HepG2 (cell line): ENCODE measurements at regions not wholly inside any gene's neighbourhood (a gene's known extent, or its start where the extent isn't known, plus 50 kb on each side); places are given as distances from the start of the nearest gene placed in this dataset.

ENCODE experiments used
- BRD4 ChIP-seq: sonication (generic); formaldehyde crosslinking; IDR thresholded peaks from 2 replicates; pipeline ENCODE4 v1.4.0; 2020; ENCODE audit warnings: missing genetic modification reagents
- ESRRA ChIP-seq: sonication (generic); formaldehyde crosslinking; IDR thresholded peaks from 2 replicates; pipeline ENCODE4 v1.5.1; 2020; ENCODE audit warnings: mild to moderate bottlenecking, low read depth, missing genetic modification reagents
- FOXP1 ChIP-seq, 2 experiments: fragments of 450-650 bp in 1 of 2; IDR thresholded peaks; 2 replicates each; pipeline ENCODE4 v1.6.1; 2017 to 2018; ENCODE audit warnings: antibody characterized with exemption in 1 of 2
- HNRNPH1 ChIP-seq: fragments of 200-400 bp; formaldehyde crosslinking; optimal IDR thresholded peaks from 2 replicates; pipeline ENCODE3; 2017; ENCODE audit warnings: mild to moderate bottlenecking, low read depth, low read length
- KDM3A ChIP-seq: IDR thresholded peaks from 2 replicates; pipeline ENCODE4 v1.6.1; 2018; ENCODE audit warnings: low read depth, missing compliant biosample characterization
- RXRA ChIP-seq: sonication (generic); formaldehyde crosslinking; IDR thresholded peaks from 2 replicates; pipeline ENCODE4 v1.5.1; 2020; ENCODE audit warnings: missing genetic modification reagents
- TF ChIP-seq, protein P1 (sequence below): sonication (generic); formaldehyde crosslinking; IDR thresholded peaks from 2 replicates; pipeline ENCODE4 v1.5.0; 2020; ENCODE audit warnings: mild to moderate bottlenecking, missing genetic modification reagents, borderline replicate concordance

DNA sequence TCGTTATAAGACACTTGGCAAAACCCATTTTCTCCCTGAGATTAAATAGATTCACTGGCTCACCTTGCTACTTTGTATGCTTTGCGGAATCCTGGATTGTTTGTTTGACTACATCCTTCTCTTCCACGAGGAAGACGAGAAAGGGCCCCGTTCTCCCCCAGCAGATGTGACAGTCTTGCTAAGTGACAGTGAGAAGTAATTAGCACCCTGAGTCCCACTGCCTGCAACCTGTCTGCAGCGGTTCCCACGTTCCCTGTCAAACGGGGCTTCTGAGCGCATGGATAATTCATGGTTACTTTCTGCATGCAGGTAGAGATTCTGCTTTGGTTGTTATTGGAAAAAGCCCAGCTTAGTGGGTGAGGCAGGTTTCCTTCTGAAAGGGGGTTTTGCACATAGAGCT, 163.7 kb downstream of the CDH26 start:
- TF ChIP-seq ESRRA (CRISPR knock-in tag), result no peak
- no peak for TF ChIP-seq FOXP1 (IDR thresholded peaks at IDR 0.05)
- no peak for TF ChIP-seq FOXP1 (CRISPR knock-in tag; IDR thresholded peaks at IDR 0.05)
- TF ChIP-seq, protein P1, sequence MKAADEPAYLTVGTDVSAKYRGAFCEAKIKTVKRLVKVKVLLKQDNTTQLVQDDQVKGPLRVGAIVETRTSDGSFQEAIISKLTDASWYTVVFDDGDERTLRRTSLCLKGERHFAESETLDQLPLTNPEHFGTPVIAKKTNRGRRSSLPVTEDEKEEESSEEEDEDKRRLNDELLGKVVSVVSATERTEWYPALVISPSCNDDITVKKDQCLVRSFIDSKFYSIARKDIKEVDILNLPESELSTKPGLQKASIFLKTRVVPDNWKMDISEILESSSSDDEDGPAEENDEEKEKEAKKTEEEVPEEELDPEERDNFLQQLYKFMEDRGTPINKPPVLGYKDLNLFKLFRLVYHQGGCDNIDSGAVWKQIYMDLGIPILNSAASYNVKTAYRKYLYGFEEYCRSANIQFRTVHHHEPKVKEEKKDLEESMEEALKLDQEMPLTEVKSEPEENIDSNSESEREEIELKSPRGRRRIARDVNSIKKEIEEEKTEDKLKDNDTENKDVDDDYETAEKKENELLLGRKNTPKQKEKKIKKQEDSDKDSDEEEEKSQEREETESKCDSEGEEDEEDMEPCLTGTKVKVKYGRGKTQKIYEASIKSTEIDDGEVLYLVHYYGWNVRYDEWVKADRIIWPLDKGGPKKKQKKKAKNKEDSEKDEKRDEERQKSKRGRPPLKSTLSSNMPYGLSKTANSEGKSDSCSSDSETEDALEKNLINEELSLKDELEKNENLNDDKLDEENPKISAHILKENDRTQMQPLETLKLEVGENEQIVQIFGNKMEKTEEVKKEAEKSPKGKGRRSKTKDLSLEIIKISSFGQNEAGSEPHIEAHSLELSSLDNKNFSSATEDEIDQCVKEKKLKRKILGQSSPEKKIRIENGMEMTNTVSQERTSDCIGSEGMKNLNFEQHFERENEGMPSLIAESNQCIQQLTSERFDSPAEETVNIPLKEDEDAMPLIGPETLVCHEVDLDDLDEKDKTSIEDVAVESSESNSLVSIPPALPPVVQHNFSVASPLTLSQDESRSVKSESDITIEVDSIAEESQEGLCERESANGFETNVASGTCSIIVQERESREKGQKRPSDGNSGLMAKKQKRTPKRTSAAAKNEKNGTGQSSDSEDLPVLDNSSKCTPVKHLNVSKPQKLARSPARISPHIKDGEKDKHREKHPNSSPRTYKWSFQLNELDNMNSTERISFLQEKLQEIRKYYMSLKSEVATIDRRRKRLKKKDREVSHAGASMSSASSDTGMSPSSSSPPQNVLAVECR, result no peak
- no peak for TF ChIP-seq HNRNPH1
- TF ChIP-seq RXRA (CRISPR knock-in tag), result no peak
- no peak for TF ChIP-seq BRD4 (CRISPR knock-in tag)
- TF ChIP-seq KDM3A, result no peak
